HG03097 (cell line): ENCODE measurements at regions not wholly inside any gene's neighbourhood (a gene's known extent, or its start where the extent isn't known, plus 50 kb on each side); places are given as distances from the start of the nearest gene placed in this dataset.
"Not testable (repeated sequence)": the region's sequence is repeated elsewhere in the genome, so short reads cannot be mapped to it uniquely, and the experiment has no call there.

Experiments
- ATAC-seq: cut with Tn5 transposase; IDR thresholded peaks from one replicate; pipeline ENCODE4 v1.9.1; 2021; ENCODE audit not compliant: unreplicated experiment, low FRiP score

GRCh38 chr1:187991944-187992343, 1163.2 kb downstream of the PLA2G4A start:
- ATAC-seq, result no peak

- ATAC-seq, result no peak
Measured at GRCh38 chr1:187996780-187997179, 1168.0 kb downstream of the PLA2G4A start.

GRCh38 chr1:187999973-188000372, 1171.2 kb downstream of the PLA2G4A start:
- no peak for ATAC-seq

- not testable (repeated sequence) for ATAC-seq
Measured at GRCh38 chr1:188003687-188004086, 1174.9 kb downstream of the PLA2G4A start.

GRCh38 chr1:188004849-188005248, 1176.1 kb downstream of the PLA2G4A start:
- ATAC-seq, result no peak

GRCh38 chr1:188006354-188006753, 1177.6 kb downstream of the PLA2G4A start:
- no peak for ATAC-seq

GRCh38 chr1:188013222-188013849, 1184.6 kb downstream of the PLA2G4A start:
- ATAC-seq, result not testable (repeated sequence)

- no peak for ATAC-seq
Measured at GRCh38 chr1:188017921-188018320, 1189.2 kb downstream of the PLA2G4A start.

GRCh38 chr1:188022661-188023060, 1193.9 kb downstream of the PLA2G4A start:
- ATAC-seq, result no peak

GRCh38 chr1:188023206-188023605, 1194.5 kb downstream of the PLA2G4A start:
- no peak for ATAC-seq

- ATAC-seq, result no peak
Measured at GRCh38 chr1:188027613-188028012, 1198.9 kb downstream of the PLA2G4A start.

- ATAC-seq, result not testable (repeated sequence)
Measured at GRCh38 chr1:188037572-188037971, 1208.8 kb downstream of the PLA2G4A start.

GRCh38 chr1:188043536-188044245, 1214.9 kb downstream of the PLA2G4A start:
- ATAC-seq, result no peak

- ATAC-seq, result no peak
Measured at GRCh38 chr1:188050250-188050649, 1221.5 kb downstream of the PLA2G4A start.

GRCh38 chr1:188056011-188056410, 1227.3 kb downstream of the PLA2G4A start:
- no peak for ATAC-seq

- no peak for ATAC-seq
Measured at GRCh38 chr1:188058801-188059200, 1230.1 kb downstream of the PLA2G4A start.

GRCh38 chr1:188061881-188062280, 1233.1 kb downstream of the PLA2G4A start:
- no peak for ATAC-seq

- ATAC-seq, result no peak
Measured at GRCh38 chr1:188062456-188062855, 1233.7 kb downstream of the PLA2G4A start.

- no peak for ATAC-seq
Measured at GRCh38 chr1:188065917-188066316, 1237.2 kb downstream of the PLA2G4A start.

GRCh38 chr1:188070848-188071247, 1242.1 kb downstream of the PLA2G4A start:
- no peak for ATAC-seq

GRCh38 chr1:188089015-188089414, 1260.3 kb downstream of the PLA2G4A start:
- ATAC-seq, result no peak

GRCh38 chr1:188089461-188089860, 1260.7 kb downstream of the PLA2G4A start:
- no peak for ATAC-seq
